Subcutaneous abdominal adipose tissue (tissue), 5 donors: ENCODE measurements at regions not wholly inside any gene's neighbourhood (a gene's known extent, or its start where the extent isn't known, plus 50 kb on each side); places are given as distances from the start of the nearest gene placed in this dataset.

Experiments
- H3K27ac ChIP-seq: one replicate; pipeline ENCODE4 v1.7.0; 2013; ENCODE audit warnings: low read depth, mild to moderate bottlenecking, inconsistent platforms, low read length, moderate library complexity
- H3K27me3 ChIP-seq, 5 donors: one replicate each; pipeline ENCODE4 v1.7.0; 2013; ENCODE audit warnings: low read length in 5 of 5, inconsistent platforms in 1 of 5; ENCODE audit not compliant: control insufficient read depth in 5 of 5, insufficient read depth in 4 of 5
- H3K36me3 ChIP-seq, 5 donors: one replicate each; pipeline ENCODE4 v1.7.0; 2013; ENCODE audit warnings: low read length in 5 of 5; ENCODE audit not compliant: control insufficient read depth in 5 of 5, insufficient read depth in 5 of 5
- H3K4me1 ChIP-seq, 5 donors: one replicate each; pipeline ENCODE4 v1.7.0; 2013; ENCODE audit warnings: low read length in 5 of 5, mild to moderate bottlenecking in 3 of 5, moderate library complexity in 1 of 5; ENCODE audit not compliant: control insufficient read depth in 5 of 5, insufficient read depth in 5 of 5
- H3K4me3 ChIP-seq, 5 donors: one replicate each; pipeline ENCODE4 v1.7.0; 2013; ENCODE audit warnings: low read length in 5 of 5, low read depth in 1 of 5
- H3K9ac ChIP-seq, 5 donors: one replicate each; pipeline ENCODE4 v1.7.0; 2013; ENCODE audit warnings: low read length in 5 of 5, mild to moderate bottlenecking in 4 of 5, moderate library complexity in 3 of 5
- H3K9me3 ChIP-seq, 5 donors: one replicate each; pipeline ENCODE4 v1.7.0; 2013; ENCODE audit warnings: low read length in 5 of 5; ENCODE audit not compliant: control insufficient read depth in 5 of 5
- donor health status: healthy.
- donor health status: healthy.
- donor health status: healthy.
- donor health status: healthy.
- donor health status: healthy.

GRCh38 chrX:69022430-69022829 is 142.8 kb downstream of the PJA1 start:
- no peak overlapping the region for H3K9ac ChIP-seq
- H3K27ac ChIP-seq, result no peak overlapping the region
- no peaks in the 10 kb centered on the region for H3K36me3 ChIP-seq
- peaks cover 4 to 20% (median 13%) of the 10 kb centered on the region in 5 donors for H3K27me3 ChIP-seq
- peaks cover 0 to 4% (median 0%) of the 10 kb centered on the region in 5 donors for H3K9me3 ChIP-seq
- H3K4me1 ChIP-seq, result peaks cover 2 to 70% (median 26%) of the 10 kb centered on the region in 5 donors
- H3K4me3 ChIP-seq, result no peak overlapping the region

DNA sequence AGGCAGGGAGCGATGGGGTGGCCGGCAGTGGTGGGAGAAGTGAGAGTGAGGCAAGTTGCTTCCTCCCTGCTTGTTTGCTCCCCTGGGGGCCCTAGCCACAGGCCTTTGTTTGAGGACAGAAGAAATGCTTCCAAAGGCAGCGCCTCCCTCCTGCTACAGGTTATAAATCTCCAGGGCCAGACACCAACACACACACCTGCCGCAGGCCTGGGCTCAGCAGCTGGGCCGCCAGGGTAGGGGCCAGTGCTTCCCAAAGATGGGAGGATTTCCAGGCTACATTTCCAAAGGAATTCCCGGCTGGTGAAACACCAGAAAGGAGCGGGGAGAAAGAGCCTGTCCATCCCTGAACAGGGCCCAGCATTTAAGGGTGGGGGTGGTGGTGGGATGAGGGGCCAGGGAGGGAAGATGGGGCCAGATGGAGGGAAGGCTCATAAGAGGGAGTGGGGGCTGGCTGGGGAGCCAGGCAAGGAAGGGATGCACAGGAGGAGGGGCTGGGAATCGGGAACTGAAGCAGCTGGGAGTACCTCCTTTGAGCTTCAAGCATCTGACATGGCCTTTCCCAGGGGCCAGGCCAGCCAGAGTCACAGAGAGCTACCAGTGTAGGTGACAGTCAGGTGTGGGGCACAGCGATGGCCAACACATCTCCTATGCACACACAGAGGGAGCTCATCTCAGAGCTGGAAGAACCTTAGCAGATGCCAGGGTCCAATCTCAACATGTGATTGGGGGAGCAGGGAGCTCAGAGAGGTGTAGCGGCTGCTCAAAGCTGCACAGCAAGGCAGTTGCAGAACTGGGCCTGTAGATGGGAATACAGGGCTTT is 143.9 kb downstream of the PJA1 start:
- H3K36me3 ChIP-seq, result no peaks in the 10 kb centered on the region
- H3K9me3 ChIP-seq, result peaks cover 0 to 4% (median 0%) of the 10 kb centered on the region in 5 donors
- no peak overlapping the region for H3K9ac ChIP-seq
- H3K27me3 ChIP-seq, result peaks cover 4 to 26% (median 16%) of the 10 kb centered on the region in 5 donors
- no peak overlapping the region for H3K4me3 ChIP-seq
- no peak overlapping the region for H3K27ac ChIP-seq
- H3K4me1 ChIP-seq, result peaks cover 2 to 68% (median 22%) of the 10 kb centered on the region in 5 donors

- H3K4me1 ChIP-seq, result peaks cover 2 to 69% (median 25%) of the 10 kb centered on the region in 5 donors
- H3K36me3 ChIP-seq, result no peaks in the 10 kb centered on the region
- H3K9ac ChIP-seq, result no peak overlapping the region
- no peak overlapping the region for H3K4me3 ChIP-seq
- H3K27me3 ChIP-seq, result peaks cover 4 to 25% (median 16%) of the 10 kb centered on the region in 5 donors
- H3K27ac ChIP-seq, result no peak overlapping the region
- H3K9me3 ChIP-seq, result no peaks in the 10 kb centered on the region
Observed at GRCh38 chrX:69020316-69020715, 144.9 kb downstream of the PJA1 start.

- Histone ChIP-seq H3K4me3 (no peak overlapping the region), H3K4me1 (peaks cover 2 to 65% (median 18%) of the 10 kb centered on the region in 5 donors), H3K27ac (no peak overlapping the region), H3K9me3 (peaks cover 0 to 3% (median 0%) of the 10 kb centered on the region in 5 donors), H3K27me3 (peaks cover 4 to 28% (median 19%) of the 10 kb centered on the region in 5 donors), H3K9ac (no peak overlapping the region), H3K36me3 (no peaks in the 10 kb centered on the region)
Observed at GRCh38 chrX:69019073-69019890, 146.0 kb downstream of the PJA1 start.

DNA sequence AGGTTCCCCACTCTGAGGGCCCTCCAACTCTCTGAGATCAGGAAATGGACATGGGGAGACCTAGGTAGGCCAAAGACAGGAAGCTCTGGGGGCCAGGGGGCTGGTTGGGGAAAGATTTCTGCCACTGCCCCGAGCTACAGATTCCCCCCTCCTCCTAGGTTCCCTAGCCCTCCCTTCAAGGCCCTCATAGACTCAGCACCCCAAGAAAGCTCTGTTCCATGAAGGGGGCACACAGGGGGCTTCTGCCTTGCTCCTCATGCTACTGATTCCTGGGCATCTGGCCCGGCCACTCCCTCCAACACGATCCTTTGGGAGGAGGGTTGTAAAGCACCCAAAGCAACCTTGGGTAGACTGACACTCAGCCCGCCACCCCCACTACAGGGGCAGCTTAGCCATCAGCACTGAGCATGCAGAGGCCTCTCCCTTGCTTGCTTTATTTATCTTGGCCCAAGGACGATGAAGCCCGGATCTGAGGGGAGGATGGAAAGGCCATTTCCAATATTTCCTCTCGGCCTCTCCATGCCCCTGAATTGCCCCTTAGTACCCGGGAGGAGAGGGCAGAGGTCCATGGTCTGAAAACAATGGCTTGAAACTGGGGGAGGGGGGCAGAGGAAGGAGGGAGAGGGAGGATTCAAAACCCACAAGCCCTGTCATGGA is 146.7 kb downstream of the PJA1 start:
- Histone ChIP-seq H3K9ac (no peak overlapping the region), H3K9me3 (peaks cover 0 to 3% (median 0%) of the 10 kb centered on the region in 5 donors), H3K4me1 (peaks cover 2 to 59% (median 16%) of the 10 kb centered on the region in 5 donors), H3K36me3 (no peaks in the 10 kb centered on the region), H3K4me3 (no peak overlapping the region), H3K27ac (no peak overlapping the region), H3K27me3 (peaks cover 4 to 28% (median 20%) of the 10 kb centered on the region in 5 donors)

DNA sequence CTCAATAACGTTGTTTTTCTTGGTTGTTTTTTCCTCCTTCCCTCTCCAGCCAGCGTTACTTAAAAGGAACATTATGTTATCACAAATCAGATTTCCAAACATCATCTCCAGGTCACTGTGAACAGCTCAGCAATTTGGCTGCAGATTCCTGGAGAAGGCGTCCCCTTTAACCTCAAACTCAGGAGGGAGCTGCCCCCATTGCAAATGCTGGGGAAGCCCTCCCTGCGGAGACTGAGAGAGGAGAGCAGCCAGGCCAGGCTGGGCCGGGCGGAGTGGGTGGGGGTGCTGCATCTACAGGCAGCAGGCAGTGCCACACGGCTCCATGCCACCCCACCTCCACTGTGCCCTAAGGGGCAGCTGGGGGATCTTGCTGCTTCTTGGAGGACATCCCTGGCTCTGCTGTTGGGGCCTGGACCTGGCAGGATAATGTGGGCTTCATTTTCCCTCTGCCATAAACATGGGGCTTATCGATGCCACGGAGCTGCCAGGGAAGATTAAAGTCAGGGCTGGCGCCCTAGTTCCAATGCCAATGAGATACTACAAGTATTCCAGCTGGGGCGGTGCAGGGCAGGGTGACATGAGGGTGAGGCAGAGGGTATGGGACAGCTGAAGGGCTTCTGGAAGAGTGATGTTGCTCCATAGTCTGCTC is 148.8 kb downstream of the PJA1 start:
- Histone ChIP-seq H3K9ac (no peak overlapping the region), H3K27ac (no peak overlapping the region)

GRCh38 chrX:69015564-69016292 is 149.5 kb downstream of the PJA1 start:
- H3K9me3 ChIP-seq, result peaks cover 0 to 9% (median 0%) of the 10 kb centered on the region in 5 donors
- no peak overlapping the region for H3K27ac ChIP-seq
- no peaks in the 10 kb centered on the region for H3K36me3 ChIP-seq
- H3K4me1 ChIP-seq, result peaks cover 2 to 44% (median 16%) of the 10 kb centered on the region in 5 donors
- H3K9ac ChIP-seq, result no peak overlapping the region
- H3K4me3 ChIP-seq, result no peak overlapping the region
- peaks cover 0 to 25% (median 18%) of the 10 kb centered on the region in 5 donors for H3K27me3 ChIP-seq

More for the DNA sequence above, 148.8 kb downstream of the PJA1 start:
- Histone ChIP-seq H3K27me3 (peaks cover 0 to 25% (median 18%) of the 10 kb centered on the region in 5 donors), H3K4me3 (no peak overlapping the region), H3K36me3 (no peaks in the 10 kb centered on the region), H3K4me1 (peaks cover 2 to 50% (median 16%) of the 10 kb centered on the region in 5 donors), H3K9me3 (peaks cover 0 to 4% (median 0%) of the 10 kb centered on the region in 5 donors)

GRCh38 chrX:69015156-69015555 is 150.1 kb downstream of the PJA1 start:
- Histone ChIP-seq H3K4me3 (no peak overlapping the region), H3K27me3 (peaks cover 0 to 24% (median 18%) of the 10 kb centered on the region in 5 donors)

DNA sequence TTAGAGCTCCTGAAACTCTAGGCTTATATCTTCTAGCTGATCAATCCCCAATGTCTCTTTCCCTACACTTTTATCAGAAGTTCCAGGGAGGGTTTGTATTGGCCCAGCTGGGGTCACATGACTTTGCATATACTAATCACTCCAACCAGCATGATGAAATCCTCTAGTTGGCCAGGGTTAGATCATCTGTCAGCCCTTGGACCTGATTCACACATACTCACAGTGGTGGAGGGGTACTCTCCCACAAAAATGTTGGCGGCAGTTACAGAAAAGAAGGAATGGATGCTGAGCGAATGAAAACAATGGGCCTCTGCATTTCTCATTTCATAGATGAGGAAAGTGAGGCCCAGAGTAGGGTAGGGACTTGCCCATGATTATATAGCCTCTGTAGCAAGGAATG is 151.1 kb downstream of the PJA1 start:
- Histone ChIP-seq H3K9ac (no peak overlapping the region), H3K4me1 (peaks cover under 1 to 35% (median 14%) of the 10 kb centered on the region in 5 donors), H3K36me3 (no peaks in the 10 kb centered on the region), H3K27me3 (peaks cover 0 to 19% (median 17%) of the 10 kb centered on the region in 5 donors), H3K27ac (no peak overlapping the region), H3K4me3 (no peak overlapping the region), H3K9me3 (peaks cover 0 to 9% (median 0%) of the 10 kb centered on the region in 5 donors)

More at GRCh38 chrX:69015156-69015555, 150.1 kb downstream of the PJA1 start:
- Histone ChIP-seq H3K9me3 (peaks cover 0 to 9% (median 0%) of the 10 kb centered on the region in 5 donors), H3K36me3 (no peaks in the 10 kb centered on the region), H3K9ac (no peak overlapping the region), H3K27ac (no peak overlapping the region), H3K4me1 (peaks cover 2 to 42% (median 16%) of the 10 kb centered on the region in 5 donors)
